ENCODE measurements at regions not wholly inside any gene's neighbourhood (a gene's known extent, or its start where the extent isn't known, plus 50 kb on each side); places are given as distances from the start of the nearest gene placed in this dataset.

DNA sequence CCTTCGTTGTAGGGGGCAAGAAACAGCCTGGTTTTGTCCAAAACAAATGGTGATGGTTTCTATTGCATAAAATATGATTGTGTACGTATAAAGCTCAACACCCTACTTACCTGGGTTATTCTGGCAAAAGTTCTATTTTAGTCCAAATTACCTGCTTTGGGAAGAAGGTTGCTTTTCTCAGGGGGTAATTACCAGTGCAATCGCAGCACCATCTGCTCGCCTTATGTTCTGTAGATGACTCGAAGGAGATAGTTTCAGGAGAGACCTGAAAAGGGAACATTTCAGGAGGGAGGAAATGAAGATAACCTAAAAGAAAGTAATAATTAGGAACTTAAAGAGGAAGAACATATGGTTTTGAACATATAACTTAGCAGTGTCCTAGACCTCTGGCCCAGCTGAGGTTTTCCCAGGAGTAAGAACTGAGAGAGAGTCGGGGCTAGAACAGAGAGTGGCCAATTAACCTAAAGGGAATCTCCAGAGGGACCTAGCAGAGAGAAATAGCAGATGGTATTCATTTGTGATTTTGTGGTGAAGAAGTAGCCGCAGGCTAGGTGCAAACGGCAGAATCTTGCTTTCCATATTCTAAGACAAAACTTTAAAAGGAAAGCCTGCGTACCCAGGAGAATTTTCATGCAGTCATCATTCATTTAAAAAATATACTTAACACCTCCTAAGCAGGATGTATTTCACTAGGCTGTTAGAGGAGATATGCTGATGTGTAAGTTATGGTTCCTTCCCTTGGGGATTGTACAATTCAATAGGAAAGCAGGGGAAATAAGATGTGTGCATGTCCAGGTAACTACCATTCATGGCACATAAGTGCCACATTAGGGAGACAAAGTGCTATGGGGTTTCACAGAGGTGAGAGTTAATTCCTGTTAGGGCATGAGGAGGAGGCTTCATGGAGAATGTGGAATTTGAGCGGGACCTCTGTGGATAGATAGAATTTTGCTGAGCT, 113.0 kb upstream of the SLC10A2 start:
- TF ChIP-seq, protein P1, sequence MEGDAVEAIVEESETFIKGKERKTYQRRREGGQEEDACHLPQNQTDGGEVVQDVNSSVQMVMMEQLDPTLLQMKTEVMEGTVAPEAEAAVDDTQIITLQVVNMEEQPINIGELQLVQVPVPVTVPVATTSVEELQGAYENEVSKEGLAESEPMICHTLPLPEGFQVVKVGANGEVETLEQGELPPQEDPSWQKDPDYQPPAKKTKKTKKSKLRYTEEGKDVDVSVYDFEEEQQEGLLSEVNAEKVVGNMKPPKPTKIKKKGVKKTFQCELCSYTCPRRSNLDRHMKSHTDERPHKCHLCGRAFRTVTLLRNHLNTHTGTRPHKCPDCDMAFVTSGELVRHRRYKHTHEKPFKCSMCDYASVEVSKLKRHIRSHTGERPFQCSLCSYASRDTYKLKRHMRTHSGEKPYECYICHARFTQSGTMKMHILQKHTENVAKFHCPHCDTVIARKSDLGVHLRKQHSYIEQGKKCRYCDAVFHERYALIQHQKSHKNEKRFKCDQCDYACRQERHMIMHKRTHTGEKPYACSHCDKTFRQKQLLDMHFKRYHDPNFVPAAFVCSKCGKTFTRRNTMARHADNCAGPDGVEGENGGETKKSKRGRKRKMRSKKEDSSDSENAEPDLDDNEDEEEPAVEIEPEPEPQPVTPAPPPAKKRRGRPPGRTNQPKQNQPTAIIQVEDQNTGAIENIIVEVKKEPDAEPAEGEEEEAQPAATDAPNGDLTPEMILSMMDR (conservative IDR thresholded peaks at IDR 0.05 in 1 of 2, IDR thresholded peaks at IDR 0.05 in 1 of 2; ENCODE audit: low read depth in 1 of 2, low read length in 2 of 2), result no peak
- TF ChIP-seq EZH2 (IDR thresholded peaks at IDR 0.05; ENCODE audit: low read length, missing control alignments), result no peak
- no peak for DNase-seq (ENCODE audit: low read depth in 2 of 2)
- no peak overlapping the region for H2AFZ ChIP-seq (ENCODE audit: low read length)

DNA sequence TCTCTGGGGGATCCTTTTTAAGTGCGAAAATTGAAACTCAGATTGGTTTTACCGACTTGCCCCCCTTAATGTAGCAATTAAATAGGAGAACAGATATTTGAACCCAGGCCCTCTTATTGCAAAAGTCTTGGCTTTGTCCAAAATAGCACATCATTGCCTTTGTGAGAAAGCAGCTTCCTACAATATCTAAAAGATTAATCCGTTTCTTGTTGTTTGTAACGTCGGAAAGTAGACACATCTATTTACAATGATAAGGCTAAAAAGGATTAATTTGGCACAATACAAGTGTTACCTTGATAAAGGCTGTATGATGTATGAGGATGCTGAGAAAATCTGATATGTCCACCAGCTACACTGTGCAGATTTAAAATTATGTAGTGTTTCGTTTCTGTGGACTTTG, 108.7 kb upstream of the SLC10A2 start:
- H3K4me2 ChIP-seq (ENCODE audit: extremely low read depth, insufficient read depth, low read length), result no peak overlapping the region
- TF ChIP-seq, protein P1 (conservative IDR thresholded peaks at IDR 0.05 in 1 of 2, IDR thresholded peaks at IDR 0.05 in 1 of 2; ENCODE audit: low read depth in 1 of 2, low read length in 2 of 2), result no peak
- TF ChIP-seq EZH2 (IDR thresholded peaks at IDR 0.05; ENCODE audit: low read length, missing control alignments), result no peak
- H3K79me2 ChIP-seq (ENCODE audit: control insufficient read depth, insufficient read depth, low read length), result no peaks in the 10 kb centered on the region
- H3K36me3 ChIP-seq (ENCODE audit: control insufficient read depth, insufficient read depth, low read length), result no peaks in the 10 kb centered on the region
- no peak overlapping the region for H2AFZ ChIP-seq (ENCODE audit: low read length)
- H3K27me3 ChIP-seq (ENCODE audit: control insufficient read depth, insufficient read depth, low read length), result no peaks in the 10 kb centered on the region
- DNase-seq (ENCODE audit: low read depth in 2 of 2), result no peak
- no peak overlapping the region for H3K4me3 ChIP-seq (replicated peaks in 1 of 4; ENCODE audit: control extremely low read depth in 1 of 4, insufficient read depth in 1 of 4, low read depth in 3 of 4, low read length in 4 of 4)
- no peaks in the 10 kb centered on the region for H3K9me3 ChIP-seq (ENCODE audit: control insufficient read depth, insufficient read depth, low read depth, low read length)
- H3K27ac ChIP-seq (ENCODE audit: insufficient read depth, low read length), result no peak overlapping the region
- H3K9ac ChIP-seq (ENCODE audit: insufficient read depth, low read length), result no peak overlapping the region
- H3K4me1 ChIP-seq (ENCODE audit: control insufficient read depth, extremely low read depth, insufficient read depth, low read length), result no peaks in the 10 kb centered on the region
- no peaks in the 10 kb centered on the region for H4K20me1 ChIP-seq (ENCODE audit: control insufficient read depth, extremely low read depth, insufficient read depth, low read length)

More for the DNA sequence above, 113.0 kb upstream of the SLC10A2 start:
- Histone ChIP-seq H3K79me2 (ENCODE audit: control insufficient read depth, insufficient read depth, low read length) (no peaks in the 10 kb centered on the region), H3K27me3 (ENCODE audit: control insufficient read depth, insufficient read depth, low read length) (no peaks in the 10 kb centered on the region), H3K4me2 (ENCODE audit: extremely low read depth, insufficient read depth, low read length) (no peak overlapping the region), H3K9ac (ENCODE audit: insufficient read depth, low read length) (no peak overlapping the region), H3K4me3 (replicated peaks in 1 of 4; ENCODE audit: control extremely low read depth in 1 of 4, insufficient read depth in 1 of 4, low read depth in 3 of 4, low read length in 4 of 4) (no peak overlapping the region), H4K20me1 (ENCODE audit: control insufficient read depth, extremely low read depth, insufficient read depth, low read length) (no peaks in the 10 kb centered on the region), H3K9me3 (ENCODE audit: control insufficient read depth, insufficient read depth, low read depth, low read length) (no peaks in the 10 kb centered on the region), H3K4me1 (ENCODE audit: control insufficient read depth, extremely low read depth, insufficient read depth, low read length) (no peaks in the 10 kb centered on the region), H3K27ac (ENCODE audit: insufficient read depth, low read length) (no peak overlapping the region), H3K36me3 (ENCODE audit: control insufficient read depth, insufficient read depth, low read length) (no peaks in the 10 kb centered on the region)

DNA sequence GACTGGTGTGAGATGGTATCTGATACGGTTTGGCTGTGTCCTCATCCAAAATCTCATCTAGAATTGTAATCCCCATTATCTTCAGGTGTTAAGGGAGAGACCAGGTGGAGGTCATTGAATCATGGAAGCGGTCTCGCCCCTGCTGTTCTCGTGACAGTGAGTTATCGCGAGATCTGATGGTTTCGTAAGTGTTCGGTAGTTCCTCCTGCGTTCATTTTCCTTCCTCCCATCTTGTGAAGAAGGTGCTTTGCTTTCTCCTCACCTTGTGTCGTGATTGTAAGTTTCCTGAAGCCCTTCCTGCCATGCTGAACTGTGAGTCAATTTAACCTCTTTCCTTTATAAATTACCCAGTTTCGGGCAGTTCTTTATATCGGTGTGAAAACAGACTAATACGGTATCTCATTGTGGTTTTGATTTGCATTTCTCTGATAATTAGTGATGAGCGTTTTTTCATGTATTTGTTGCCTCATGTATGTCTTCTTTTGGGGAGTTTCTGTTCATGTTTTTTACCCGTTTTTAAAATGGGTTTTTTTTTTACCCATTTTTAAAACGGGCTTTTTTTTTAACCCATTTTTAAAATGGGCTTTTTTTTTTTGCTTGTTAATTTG, 102.8 kb upstream of the SLC10A2 start:
- Histone ChIP-seq H3K9ac (ENCODE audit: insufficient read depth, low read length) (no peak overlapping the region), H3K27me3 (ENCODE audit: control insufficient read depth, insufficient read depth, low read length) (no peaks in the 10 kb centered on the region), H3K27ac (ENCODE audit: insufficient read depth, low read length) (no peak overlapping the region), H3K4me2 (ENCODE audit: extremely low read depth, insufficient read depth, low read length) (no peak overlapping the region), H4K20me1 (ENCODE audit: control insufficient read depth, extremely low read depth, insufficient read depth, low read length) (no peaks in the 10 kb centered on the region), H3K4me1 (ENCODE audit: control insufficient read depth, extremely low read depth, insufficient read depth, low read length) (no peaks in the 10 kb centered on the region), H3K36me3 (ENCODE audit: control insufficient read depth, insufficient read depth, low read length) (no peaks in the 10 kb centered on the region), H3K79me2 (ENCODE audit: control insufficient read depth, insufficient read depth, low read length) (no peaks in the 10 kb centered on the region), H3K9me3 (ENCODE audit: control insufficient read depth, insufficient read depth, low read depth, low read length) (no peaks in the 10 kb centered on the region), H2AFZ (ENCODE audit: low read length) (no peak overlapping the region), H3K4me3 (replicated peaks in 1 of 4; ENCODE audit: control extremely low read depth in 1 of 4, insufficient read depth in 1 of 4, low read depth in 3 of 4, low read length in 4 of 4) (no peak overlapping the region)
- no peak for TF ChIP-seq EZH2 (IDR thresholded peaks at IDR 0.05; ENCODE audit: low read length, missing control alignments)
- TF ChIP-seq, protein P1 (conservative IDR thresholded peaks at IDR 0.05 in 1 of 2, IDR thresholded peaks at IDR 0.05 in 1 of 2; ENCODE audit: low read depth in 1 of 2, low read length in 2 of 2), result no peak
- DNase-seq (ENCODE audit: low read depth in 2 of 2), result no peak
